Hepatocyte (in vitro differentiated cells): ENCODE measurements at regions not wholly inside any gene's neighbourhood (a gene's known extent, or its start where the extent isn't known, plus 50 kb on each side); places are given as distances from the start of the nearest gene placed in this dataset.

Source experiments
- DNase-seq: peaks from one replicate; pipeline ENCODE4 v3.0.0-alpha.2; 2016; ENCODE audit warnings: low spot score
- H2AFZ ChIP-seq: fragments of 200-600 bp; sonication (generic); 2 replicates; pipeline ENCODE4 v1.6.0; 2016; ENCODE audit warnings: antibody characterized with exemption, mild to moderate bottlenecking
- H3K27ac ChIP-seq: fragments of 200-600 bp; sonication (generic); 2 replicates; pipeline ENCODE4 v1.5.1; 2016; ENCODE audit warnings: mild to moderate bottlenecking
- H3K27me3 ChIP-seq: fragments of 200-600 bp; sonication (generic); 2 replicates; pipeline ENCODE4 v1.6.1; 2016
- H3K36me3 ChIP-seq: fragments of 200-600 bp; sonication (generic); replicated peaks from 2 replicates; pipeline ENCODE4 v1.5.1; 2016; ENCODE audit warnings: low read depth; ENCODE audit not compliant: insufficient read depth
- H3K4me1 ChIP-seq: fragments of 200-600 bp; sonication (generic); 2 replicates; pipeline ENCODE4 v1.5.1; 2016; ENCODE audit warnings: mild to moderate bottlenecking, moderate library complexity; ENCODE audit not compliant: insufficient read depth
- H3K4me2 ChIP-seq: fragments of 200-600 bp; sonication (generic); 2 replicates; pipeline ENCODE4 v1.6.0; 2016
- H3K4me3 ChIP-seq: fragments of 200-600 bp; sonication (generic); 2 replicates; pipeline ENCODE4 v1.5.1; 2016; ENCODE audit warnings: mild to moderate bottlenecking
- H3K79me2 ChIP-seq: fragments of 200-600 bp; sonication (generic); 2 replicates; pipeline ENCODE4 v1.6.0; 2017; ENCODE audit warnings: mild to moderate bottlenecking
- H3K9me2 ChIP-seq: fragments of 200-600 bp; sonication (generic); replicated peaks from 2 replicates; pipeline ENCODE4 v1.6.0; 2017; ENCODE audit warnings: mild to moderate bottlenecking; ENCODE audit not compliant: insufficient read depth
- H3K9me3 ChIP-seq: fragments of 200-600 bp; sonication (generic); 2 replicates; pipeline ENCODE4 v1.5.1; 2016; ENCODE audit warnings: low read depth, mild to moderate bottlenecking
- H4K20me1 ChIP-seq: fragments of 200-600 bp; sonication (generic); 2 replicates; pipeline ENCODE4 v1.6.0; 2016; ENCODE audit warnings: mild to moderate bottlenecking; ENCODE audit not compliant: insufficient read depth, poor library complexity, severe bottlenecking
- EZH2 ChIP-seq: fragments of 200-600 bp; sonication (generic); IDR thresholded peaks from 2 replicates; pipeline ENCODE4 v1.6.1; 2016; ENCODE audit warnings: antibody characterized with exemption, mild to moderate bottlenecking, borderline replicate concordance
- EZH2phosphoT487 ChIP-seq: fragments of 200-600 bp; sonication (generic); IDR thresholded peaks from one replicate; pipeline ENCODE4 v1.6.1; 2018; ENCODE audit warnings: antibody characterized with exemption, mild to moderate bottlenecking, low read depth, moderate library complexity; ENCODE audit not compliant: unreplicated experiment, severe bottlenecking
- WGBS: methylation state at CpG from one replicate; pipeline ENCODE4 v1.1.6; 2016; ENCODE audit warnings: low lambda C conversion rate; ENCODE audit errors: missing lambda C conversion rate; 5-methylcytosine and 5-hydroxymethylcytosine counted together
- TF ChIP-seq, protein P1 (sequence below): fragments of 200-600 bp; sonication (generic); IDR thresholded peaks from 2 replicates; pipeline ENCODE4 v1.5.1; 2016; ENCODE audit warnings: antibody characterized with exemption, mild to moderate bottlenecking; ENCODE audit not compliant: poor library complexity

- Histone ChIP-seq H3K4me3 (no peak overlapping the region), H3K79me2 (no peaks in the 10 kb centered on the region), H4K20me1 (no peaks in the 10 kb centered on the region), H3K4me2 (no peak overlapping the region), H3K9me3 (no peaks in the 10 kb centered on the region), H3K9me2 (no peaks in the 10 kb centered on the region), H3K27ac (no peak overlapping the region), H3K4me1 (no peaks in the 10 kb centered on the region), H2AFZ (no peak overlapping the region), H3K36me3 (no peaks in the 10 kb centered on the region), H3K27me3 (no peaks in the 10 kb centered on the region)
- peak; percentile 85 for DNase-seq
- WGBS, result 17% methylated on average over 7 of the region's 7 CpGs
- TF ChIP-seq, protein P1, sequence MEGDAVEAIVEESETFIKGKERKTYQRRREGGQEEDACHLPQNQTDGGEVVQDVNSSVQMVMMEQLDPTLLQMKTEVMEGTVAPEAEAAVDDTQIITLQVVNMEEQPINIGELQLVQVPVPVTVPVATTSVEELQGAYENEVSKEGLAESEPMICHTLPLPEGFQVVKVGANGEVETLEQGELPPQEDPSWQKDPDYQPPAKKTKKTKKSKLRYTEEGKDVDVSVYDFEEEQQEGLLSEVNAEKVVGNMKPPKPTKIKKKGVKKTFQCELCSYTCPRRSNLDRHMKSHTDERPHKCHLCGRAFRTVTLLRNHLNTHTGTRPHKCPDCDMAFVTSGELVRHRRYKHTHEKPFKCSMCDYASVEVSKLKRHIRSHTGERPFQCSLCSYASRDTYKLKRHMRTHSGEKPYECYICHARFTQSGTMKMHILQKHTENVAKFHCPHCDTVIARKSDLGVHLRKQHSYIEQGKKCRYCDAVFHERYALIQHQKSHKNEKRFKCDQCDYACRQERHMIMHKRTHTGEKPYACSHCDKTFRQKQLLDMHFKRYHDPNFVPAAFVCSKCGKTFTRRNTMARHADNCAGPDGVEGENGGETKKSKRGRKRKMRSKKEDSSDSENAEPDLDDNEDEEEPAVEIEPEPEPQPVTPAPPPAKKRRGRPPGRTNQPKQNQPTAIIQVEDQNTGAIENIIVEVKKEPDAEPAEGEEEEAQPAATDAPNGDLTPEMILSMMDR, result peak; percentile 88
- no peak for TF ChIP-seq EZH2
Observed at GRCh38 chr4:124262211-124263179, 450.0 kb downstream of the ANKRD50 start.

- WGBS, result 90% methylated on average over 1 of the region's 1 CpG
- H3K79me2 ChIP-seq, result no peaks in the 10 kb centered on the region
- DNase-seq, result no peak
- H4K20me1 ChIP-seq, result no peaks in the 10 kb centered on the region
- no peaks in the 10 kb centered on the region for H3K9me3 ChIP-seq
- no peak overlapping the region for H3K27ac ChIP-seq
- H3K36me3 ChIP-seq, result no peaks in the 10 kb centered on the region
- TF ChIP-seq, protein P1, result no peak
- TF ChIP-seq EZH2 (no peak), EZH2phosphoT487 (no peak)
- no peak overlapping the region for H3K4me3 ChIP-seq
- H3K4me1 ChIP-seq, result no peaks in the 10 kb centered on the region
- no peak overlapping the region for H2AFZ ChIP-seq
- no peak overlapping the region for H3K4me2 ChIP-seq
- H3K27me3 ChIP-seq, result no peaks in the 10 kb centered on the region
- no peaks in the 10 kb centered on the region for H3K9me2 ChIP-seq
Observed at GRCh38 chr4:124265701-124266100, 446.8 kb downstream of the ANKRD50 start.

DNA sequence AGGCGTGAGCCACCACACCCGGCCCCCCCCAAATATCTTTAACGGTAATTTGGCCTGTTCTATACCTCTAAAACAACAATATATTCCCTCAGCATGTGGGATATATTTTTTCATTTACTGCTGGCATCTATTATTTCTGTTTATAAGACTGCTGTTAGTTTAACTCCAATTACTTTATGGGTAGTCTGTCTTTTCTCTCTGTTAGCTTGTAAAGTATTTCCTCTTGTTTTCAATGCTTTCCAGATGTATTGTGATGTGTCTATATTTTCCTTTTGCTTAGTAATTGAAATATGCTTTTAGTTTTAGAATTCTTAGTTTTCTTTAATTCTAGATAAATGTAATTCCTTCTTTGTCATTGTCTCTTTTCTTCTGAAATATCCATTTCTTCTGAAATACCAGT, 445.8 kb downstream of the ANKRD50 start:
- no peaks in the 10 kb centered on the region for H3K27me3 ChIP-seq
- no peaks in the 10 kb centered on the region for H3K4me1 ChIP-seq
- no peak overlapping the region for H2AFZ ChIP-seq
- no peaks in the 10 kb centered on the region for H3K9me2 ChIP-seq
- WGBS, result 42% methylated on average over 3 of the region's 3 CpGs
- no peaks in the 10 kb centered on the region for H3K79me2 ChIP-seq
- H4K20me1 ChIP-seq, result no peaks in the 10 kb centered on the region
- DNase-seq, result no peak
- no peak for TF ChIP-seq EZH2
- TF ChIP-seq, protein P1, result no peak
- peak; percentile 73 for TF ChIP-seq EZH2phosphoT487
- no peak overlapping the region for H3K27ac ChIP-seq
- H3K4me2 ChIP-seq, result no peak overlapping the region
- H3K4me3 ChIP-seq, result no peak overlapping the region
- no peaks in the 10 kb centered on the region for H3K9me3 ChIP-seq
- H3K36me3 ChIP-seq, result no peaks in the 10 kb centered on the region
